GM19035 (cell line): ENCODE measurements at regions not wholly inside any gene's neighbourhood (a gene's known extent, or its start where the extent isn't known, plus 50 kb on each side); places are given as distances from the start of the nearest gene placed in this dataset.
A peak's percentile ranks its signal among the peaks of the same experiment; 100 is the strongest.

Source experiments
- ATAC-seq: cut with Tn5 transposase; IDR thresholded peaks from one replicate; pipeline ENCODE4 v1.9.1; 2021; ENCODE audit not compliant: unreplicated experiment

- no peak for ATAC-seq
These were observed 256.9 kb downstream of the GPATCH2 start for GRCh38 chr1:217373761-217374701.

- no peak for ATAC-seq
These were observed 258.6 kb downstream of the GPATCH2 start for GRCh38 chr1:217372049-217372970.

GRCh38 chr1:217370757-217371156 lies 260.1 kb downstream of the GPATCH2 start:
- no peak for ATAC-seq

GRCh38 chr1:217369996-217370551 lies 260.8 kb downstream of the GPATCH2 start:
- ATAC-seq, result peak; percentile 3

GRCh38 chr1:217369271-217369981 lies 261.5 kb downstream of the GPATCH2 start:
- peak; percentile 93 for ATAC-seq

GRCh38 chr1:217364220-217364619 lies 266.7 kb downstream of the GPATCH2 start:
- no peak for ATAC-seq

- no peak for ATAC-seq
These were observed 267.6 kb downstream of the GPATCH2 start for GRCh38 chr1:217363319-217363718.

GRCh38 chr1:217360510-217360909 lies 270.4 kb downstream of the GPATCH2 start:
- ATAC-seq, result no peak

- no peak for ATAC-seq
These were observed 276.0 kb downstream of the GPATCH2 start for GRCh38 chr1:217354895-217355294.

- ATAC-seq, result no peak
These were observed 281.8 kb downstream of the GPATCH2 start for GRCh38 chr1:217348960-217349664.

- ATAC-seq, result no peak
These were observed 286.2 kb downstream of the GPATCH2 start for GRCh38 chr1:217344712-217345111.

GRCh38 chr1:217343907-217344306 lies 287.0 kb downstream of the GPATCH2 start:
- ATAC-seq, result no peak

- no peak for ATAC-seq
These were observed 288.8 kb downstream of the GPATCH2 start for GRCh38 chr1:217342105-217342504.

GRCh38 chr1:217336724-217337123 lies 294.2 kb downstream of the GPATCH2 start:
- no peak for ATAC-seq

GRCh38 chr1:217333939-217334338 lies 297.0 kb downstream of the GPATCH2 start:
- ATAC-seq, result peak; percentile 76

GRCh38 chr1:217332431-217333065 lies 298.3 kb downstream of the GPATCH2 start:
- ATAC-seq, result no peak

- no peak for ATAC-seq
These were observed 299.2 kb downstream of the GPATCH2 start for GRCh38 chr1:217331698-217332097.

- no peak for ATAC-seq
These were observed 303.0 kb downstream of the GPATCH2 start for GRCh38 chr1:217327901-217328300.

GRCh38 chr1:217322834-217323233 lies 308.1 kb downstream of the GPATCH2 start:
- ATAC-seq, result peak; percentile 99

GRCh38 chr1:217315346-217315745 lies 315.5 kb downstream of the GPATCH2 start:
- no peak for ATAC-seq
